ENCODE measurements at regions not wholly inside any gene's neighbourhood (a gene's known extent, or its start where the extent isn't known, plus 50 kb on each side); places are given as distances from the start of the nearest gene placed in this dataset.

DNA sequence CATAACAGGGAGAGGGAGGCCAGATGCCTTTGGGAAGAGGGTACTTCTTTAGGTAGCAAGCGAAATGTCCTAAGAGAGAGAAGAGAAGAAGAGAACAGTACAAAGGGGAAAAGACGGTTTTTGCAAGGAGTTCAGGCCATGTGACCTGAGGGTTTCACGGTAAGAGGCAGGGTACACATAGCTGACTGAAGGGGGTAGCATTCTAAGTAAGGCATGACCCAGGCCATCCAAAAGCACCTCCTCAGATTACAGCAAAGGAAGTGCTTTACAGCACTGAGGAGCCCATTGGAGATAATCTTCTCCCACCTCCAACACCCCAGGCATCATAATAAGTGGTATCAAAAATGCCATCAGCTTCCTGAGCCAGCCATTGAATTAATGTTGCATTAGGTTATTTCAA is 258.2 kb upstream of the NPY start:
- Histone ChIP-seq H3K9me1 (ENCODE audit: insufficient read depth, low read length) (no peaks in the 10 kb centered on the region), H3K14ac (replicated peaks; ENCODE audit: low read depth, low read length) (no peak overlapping the region), H2BK15ac (ENCODE audit: low read depth, low read length) (no peak overlapping the region), H3K4me3 (ENCODE audit: insufficient read depth, low read depth, low read length) (no peak overlapping the region), H3K18ac (ENCODE audit: low read depth, low read length) (no peak overlapping the region), H3K27me3 (ENCODE audit: control insufficient read depth, insufficient read depth, low read length) (no peaks in the 10 kb centered on the region), H2AK9ac (replicated peaks; ENCODE audit: low read depth, low read length, poor library complexity) (no peak overlapping the region), H4K20me1 (ENCODE audit: insufficient read depth, low read length) (no peaks in the 10 kb centered on the region), H3K23ac (ENCODE audit: low read depth, low read length) (no peak overlapping the region), H4K91ac (ENCODE audit: insufficient read depth, low read depth, low read length) (no peak overlapping the region), H4K5ac (ENCODE audit: low read depth, low read length) (no peak overlapping the region), H4K8ac (ENCODE audit: low read depth in 2 of 2, low read length in 2 of 2) (no peak overlapping the region), H3K4me1 (ENCODE audit: control insufficient read depth, insufficient read depth, low read length) (peaks cover 3% of the 10 kb centered on the region; the same call in 1 of the 2 replicates), H3K79me1 (ENCODE audit: low read depth in 1 of 2, low read length in 2 of 2) (no peaks in the 10 kb centered on the region), H2BK20ac (ENCODE audit: low read depth, low read length) (no peak overlapping the region), H3K9me3 (ENCODE audit: control insufficient read depth, insufficient read depth, low read length) (peaks cover 2% of the 10 kb centered on the region; the same call in 1 of the 2 replicates), H2AK5ac (ENCODE audit: low read depth, low read length) (peak overlapping the region; percentile 0; the same call in 1 of the 2 replicates), H2BK5ac (ENCODE audit: low read depth, low read length, poor library complexity, severe bottlenecking) (no peak overlapping the region), H3K27ac (ENCODE audit: insufficient read depth, low read length) (no peak overlapping the region), H2AFZ (replicated peaks; ENCODE audit: low read length, poor library complexity) (peak overlapping the region; percentile 8), H2BK120ac (ENCODE audit: low read depth, low read length) (peak overlapping the region; percentile 48), H3K56ac (ENCODE audit: extremely low read depth, insufficient read depth, low read length) (no peak overlapping the region), H3K9ac (ENCODE audit: low read depth, low read length) (no peak overlapping the region), H3K4me2 (ENCODE audit: low read depth, low read length) (no peak overlapping the region), H3K36me3 (ENCODE audit: control insufficient read depth, insufficient read depth, low read length) (no peaks in the 10 kb centered on the region), H3K4ac (ENCODE audit: low read depth, low read length) (0 out of 2 replicates have a peak overlapping the region, but pooled peaks have one; percentile 35)
- ChIA-PET POLR2A (ENCODE audit: unreplicated experiment) (no interaction called here), CTCF (no interaction called here)
- no peak for TF ChIP-seq BHLHE40 (IDR thresholded peaks at IDR 0.05; ENCODE audit: low read depth, low read length)
- no peak for TF ChIP-seq NFE2L2 (IDR thresholded peaks at IDR 0.05; ENCODE audit: low read depth, low read length)
- dilution Hi-C loops (cut with HindIII; ENCODE audit: low sequenced_read_pairs, unreplicated experiment), result no loop called here
- in situ Hi-C loops (cut with MboI; ENCODE audit: low sequenced_read_pairs), result no loop called here
- no TSS peak for BruUV-seq (replicated peaks)
- WGBS, 2 experiments (ENCODE audit: extremely low coverage in 2 of 2, insufficient read length in 1 of 2), result no CpG with 5 or more reads among the region's 3 CpGs
- ATAC-seq (ENCODE audit: low read depth), result no peak
- no peak for DNase-seq
- intact Hi-C loops (cut with micrococcal nuclease), result no loop called here

Data from IMR-90 (cell line).